ENCODE measurements at regions not wholly inside any gene's neighbourhood (a gene's known extent, or its start where the extent isn't known, plus 50 kb on each side); places are given as distances from the start of the nearest gene placed in this dataset.

GRCh38 chr11:15300341-15300740 is 185.6 kb downstream of the INSC start:
- Histone ChIP-seq H3K36me3 (ENCODE audit: low read depth, low read length) (no peaks in the 10 kb centered on the region), H3F3A (ENCODE audit: low read length, unreplicated experiment) (no peaks in the 10 kb centered on the region), H3K4me2 (ENCODE audit: low read length) (no peak overlapping the region), H2AFZ (ENCODE audit: low read length) (no peak overlapping the region), H3K9ac (ENCODE audit: low read length) (no peak overlapping the region), H4K20me1 (ENCODE audit: low read length) (no peaks in the 10 kb centered on the region), H3K79me2 (ENCODE audit: low read length) (no peaks in the 10 kb centered on the region), H3K4me3 (ENCODE audit: low read length) (no peak overlapping the region), H3K27ac (ENCODE audit: low read length) (no peak overlapping the region), H3K4me1 (ENCODE audit: insufficient read depth, low read length) (no peaks in the 10 kb centered on the region), H3K9me3 (ENCODE audit: low read length) (no peaks in the 10 kb centered on the region), H3K27me3 (ENCODE audit: low read length) (no peaks in the 10 kb centered on the region), H3K9me2 (replicated peaks; ENCODE audit: low read length) (no peaks in the 10 kb centered on the region)
- intact Hi-C loops (cut with micrococcal nuclease) = no loop called here
- DNase-seq = no peak
- ChIA-PET CTCF (no interaction called here), POLR2A (ENCODE audit: unreplicated experiment) (no interaction called here)
- no TSS peak for BruUV-seq (replicated peaks)
- TF ChIP-seq EZH2 (IDR thresholded peaks at IDR 0.05; ENCODE audit: low read length, unreplicated experiment) (no peak), EZH2phosphoT487 (IDR thresholded peaks at IDR 0.05; ENCODE audit: borderline replicate concordance, low read length) (no peak)
- ATAC-seq = no peak

- Histone ChIP-seq H3K36me3 (ENCODE audit: low read depth, low read length) (no peaks in the 10 kb centered on the region), H2AFZ (ENCODE audit: low read length) (no peak overlapping the region), H3K9me3 (ENCODE audit: low read length) (no peaks in the 10 kb centered on the region), H3K4me2 (ENCODE audit: low read length) (no peak overlapping the region), H3K9ac (ENCODE audit: low read length) (no peak overlapping the region), H3K4me3 (ENCODE audit: low read length) (no peak overlapping the region), H3K27ac (ENCODE audit: low read length) (no peak overlapping the region), H3K9me2 (replicated peaks; ENCODE audit: low read length) (no peaks in the 10 kb centered on the region), H3K27me3 (ENCODE audit: low read length) (no peaks in the 10 kb centered on the region), H3K79me2 (ENCODE audit: low read length) (no peaks in the 10 kb centered on the region), H4K20me1 (ENCODE audit: low read length) (no peaks in the 10 kb centered on the region), H3K4me1 (ENCODE audit: insufficient read depth, low read length) (no peaks in the 10 kb centered on the region), H3F3A (ENCODE audit: low read length, unreplicated experiment) (no peaks in the 10 kb centered on the region)
- intact Hi-C loops (cut with micrococcal nuclease) = no loop called here
- CTCF ChIA-PET = no interaction called here
- ATAC-seq (no peak), DNase-seq (no peak)
- no TSS peak for BruUV-seq (replicated peaks)
- no peak for TF ChIP-seq CTCF (conservative IDR thresholded peaks at IDR 0.05; ENCODE audit: low read depth, low read length)
- TF ChIP-seq EZH2phosphoT487 (IDR thresholded peaks at IDR 0.05; ENCODE audit: borderline replicate concordance, low read length) = no peak
- TF ChIP-seq EZH2 (IDR thresholded peaks at IDR 0.05; ENCODE audit: low read length, unreplicated experiment) = no peak
- POLR2A ChIA-PET (ENCODE audit: unreplicated experiment) = no interaction called here
These were observed 192.9 kb downstream of the INSC start for GRCh38 chr11:15307619-15308024.

- no peak for TF ChIP-seq EZH2 (IDR thresholded peaks at IDR 0.05; ENCODE audit: low read length, unreplicated experiment)
- TF ChIP-seq EZH2phosphoT487 (IDR thresholded peaks at IDR 0.05; ENCODE audit: borderline replicate concordance, low read length) = no peak
- no peak for TF ChIP-seq CTCF (conservative IDR thresholded peaks at IDR 0.05; ENCODE audit: low read depth, low read length)
- Histone ChIP-seq H3K36me3 (ENCODE audit: low read depth, low read length) (no peaks in the 10 kb centered on the region), H4K20me1 (ENCODE audit: low read length) (no peaks in the 10 kb centered on the region), H3K9ac (ENCODE audit: low read length) (no peak overlapping the region), H3K27me3 (ENCODE audit: low read length) (no peaks in the 10 kb centered on the region), H3K9me2 (replicated peaks; ENCODE audit: low read length) (no peaks in the 10 kb centered on the region), H3K4me2 (ENCODE audit: low read length) (no peak overlapping the region), H3K79me2 (ENCODE audit: low read length) (no peaks in the 10 kb centered on the region), H2AFZ (ENCODE audit: low read length) (no peak overlapping the region), H3K4me3 (ENCODE audit: low read length) (no peak overlapping the region), H3K27ac (ENCODE audit: low read length) (no peak overlapping the region), H3K9me3 (ENCODE audit: low read length) (no peaks in the 10 kb centered on the region), H3K4me1 (ENCODE audit: insufficient read depth, low read length) (no peaks in the 10 kb centered on the region), H3F3A (ENCODE audit: low read length, unreplicated experiment) (no peaks in the 10 kb centered on the region)
- BruUV-seq (replicated peaks) = no TSS peak
- CTCF ChIA-PET = no interaction called here
- ATAC-seq = no peak
- POLR2A ChIA-PET (ENCODE audit: unreplicated experiment) = no interaction called here
- no peak for DNase-seq
- intact Hi-C loops (cut with micrococcal nuclease) = no loop called here
These were observed 194.1 kb downstream of the INSC start for GRCh38 chr11:15308840-15309239.
